Mammary epithelial cell (primary cell): ENCODE measurements at regions not wholly inside any gene's neighbourhood (a gene's known extent, or its start where the extent isn't known, plus 50 kb on each side); places are given as distances from the start of the nearest gene placed in this dataset.

Experiments
- EZH2 ChIP-seq: IDR thresholded peaks from 2 replicates; pipeline ENCODE4 v1.6.1; 2012; ENCODE audit warnings: low read length, inconsistent platforms, borderline replicate concordance
- TF ChIP-seq, protein P1 (sequence below), 2 donors: IDR thresholded peaks in 1 of 2; conservative IDR thresholded peaks in 1 of 2; 2 replicates each; pipeline ENCODE4 v1.5.1; 2011 to 2012; ENCODE audit warnings: inconsistent platforms in 2 of 2, low read length in 2 of 2, mild to moderate bottlenecking in 2 of 2, control low read depth in 1 of 2, low read depth in 1 of 2; ENCODE audit not compliant: insufficient read depth in 1 of 2; ENCODE audit errors: extremely low read depth in 1 of 2

DNA sequence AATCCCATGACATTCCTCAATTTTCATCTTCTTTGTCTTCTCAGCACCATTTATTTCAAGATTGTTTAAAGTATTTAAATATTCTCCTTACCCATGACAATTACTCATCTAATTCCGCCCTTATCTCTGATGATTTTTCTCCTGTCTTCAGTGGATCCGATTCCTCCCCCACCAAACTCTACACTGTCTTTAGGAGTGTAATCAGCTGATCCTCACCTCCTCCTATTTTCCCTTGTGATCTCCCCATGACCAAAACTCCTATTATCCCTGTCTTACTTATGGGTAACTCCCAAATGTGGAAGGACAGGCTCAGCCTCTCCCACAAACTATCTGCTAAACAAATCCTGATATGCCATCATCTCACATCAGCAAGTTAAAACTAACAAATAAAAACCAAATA lies 335.3 kb upstream of the RUNX1 start:
- TF ChIP-seq, protein P1, sequence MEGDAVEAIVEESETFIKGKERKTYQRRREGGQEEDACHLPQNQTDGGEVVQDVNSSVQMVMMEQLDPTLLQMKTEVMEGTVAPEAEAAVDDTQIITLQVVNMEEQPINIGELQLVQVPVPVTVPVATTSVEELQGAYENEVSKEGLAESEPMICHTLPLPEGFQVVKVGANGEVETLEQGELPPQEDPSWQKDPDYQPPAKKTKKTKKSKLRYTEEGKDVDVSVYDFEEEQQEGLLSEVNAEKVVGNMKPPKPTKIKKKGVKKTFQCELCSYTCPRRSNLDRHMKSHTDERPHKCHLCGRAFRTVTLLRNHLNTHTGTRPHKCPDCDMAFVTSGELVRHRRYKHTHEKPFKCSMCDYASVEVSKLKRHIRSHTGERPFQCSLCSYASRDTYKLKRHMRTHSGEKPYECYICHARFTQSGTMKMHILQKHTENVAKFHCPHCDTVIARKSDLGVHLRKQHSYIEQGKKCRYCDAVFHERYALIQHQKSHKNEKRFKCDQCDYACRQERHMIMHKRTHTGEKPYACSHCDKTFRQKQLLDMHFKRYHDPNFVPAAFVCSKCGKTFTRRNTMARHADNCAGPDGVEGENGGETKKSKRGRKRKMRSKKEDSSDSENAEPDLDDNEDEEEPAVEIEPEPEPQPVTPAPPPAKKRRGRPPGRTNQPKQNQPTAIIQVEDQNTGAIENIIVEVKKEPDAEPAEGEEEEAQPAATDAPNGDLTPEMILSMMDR (conservative IDR thresholded peaks at IDR 0.05 in 1 of 2, IDR thresholded peaks at IDR 0.05 in 1 of 2; ENCODE audit: extremely low read depth in 1 of 2, insufficient read depth in 1 of 2, low read depth in 1 of 2, low read length in 2 of 2): no peak
- TF ChIP-seq EZH2: no peak
